Ovary (tissue), 7 donors: ENCODE measurements at regions not wholly inside any gene's neighbourhood (a gene's known extent, or its start where the extent isn't known, plus 50 kb on each side); places are given as distances from the start of the nearest gene placed in this dataset.

ENCODE experiments used
- DNase-seq, 5 donors: peaks; one replicate each; pipeline ENCODE4 v3.0.0-alpha.2; 2019 to 2020
- H3K27ac ChIP-seq, 2 donors: fragments of 200-600 bp; one replicate each; pipeline versions ENCODE4 v1.5.1 to v1.8.0; 2019 to 2022
- H3K27me3 ChIP-seq: fragments of 200-600 bp; one replicate; pipeline ENCODE4 v1.8.0; 2022
- H3K36me3 ChIP-seq: fragments of 200-600 bp; sonication (generic); one replicate; pipeline ENCODE4 v1.5.1; 2019
- H3K4me1 ChIP-seq: one replicate; pipeline ENCODE4 v1.8.1; 2013; ENCODE audit warnings: mild to moderate bottlenecking, moderate library complexity; ENCODE audit not compliant: insufficient read depth
- H3K4me3 ChIP-seq: fragments of 200-600 bp; sonication (generic); one replicate; pipeline ENCODE4 v1.5.1; 2017
- H3K9me3 ChIP-seq, 2 donors: fragments of 200-600 bp in 1 of 2; sonication (generic) in 1 of 2; one replicate each; pipeline versions ENCODE4 v1.5.1 to v1.8.1; 2013 to 2019; ENCODE audit warnings: mild to moderate bottlenecking in 1 of 2, moderate library complexity in 1 of 2
- EP300 ChIP-seq: sonication (generic); formaldehyde crosslinking; IDR thresholded peaks from one replicate; pipeline ENCODE4 v1.6.1; 2017; ENCODE audit warnings: antibody characterized with exemption
- POLR2A ChIP-seq: fragments of 450-650 bp; IDR thresholded peaks from one replicate; pipeline ENCODE4 v1.6.1; 2017; ENCODE audit warnings: antibody characterized with exemption, mild to moderate bottlenecking, moderate library complexity
- WGBS, 3 donors: extraction: QIAGEN DNeasy Blood & Tissue Kit in 1 of 3; methylation state at CpG; one replicate each; pipeline versions ENCODE4 v1.1.5 to v1.1.7; 2013 to 2017; 5-methylcytosine and 5-hydroxymethylcytosine counted together
- intact Hi-C, 4 donors: fragments of 100-400 bp; cut with DNase I; formaldehyde crosslinking; loops; one replicate each; pipeline versions ENCODE4 v1.11.0 to v1.15.1; 2022 to 2023
- TF ChIP-seq, protein P1 (sequence below), 3 donors: fragments of 450-650 bp in 2 of 3; fragments of 200-600 bp in 1 of 3; IDR thresholded peaks; one replicate each; pipeline versions ENCODE4 v1.5.1 to v1.8.0; 2016 to 2022; ENCODE audit warnings: antibody characterized with exemption in 3 of 3, mild to moderate bottlenecking in 1 of 3
- donor health status: DM: no; HTN: no; CAD: no; lungs with moderate emphysema.
- donor health status: DM: no; HTN: no; CAD: no.
- donor health status: Bipolar disorder and iron deficiency.
- donor health status: DM: no; HTN: no; CAD: no.
- donor health status: DM: yes; HTN: yes; CAD: no.

DNA sequence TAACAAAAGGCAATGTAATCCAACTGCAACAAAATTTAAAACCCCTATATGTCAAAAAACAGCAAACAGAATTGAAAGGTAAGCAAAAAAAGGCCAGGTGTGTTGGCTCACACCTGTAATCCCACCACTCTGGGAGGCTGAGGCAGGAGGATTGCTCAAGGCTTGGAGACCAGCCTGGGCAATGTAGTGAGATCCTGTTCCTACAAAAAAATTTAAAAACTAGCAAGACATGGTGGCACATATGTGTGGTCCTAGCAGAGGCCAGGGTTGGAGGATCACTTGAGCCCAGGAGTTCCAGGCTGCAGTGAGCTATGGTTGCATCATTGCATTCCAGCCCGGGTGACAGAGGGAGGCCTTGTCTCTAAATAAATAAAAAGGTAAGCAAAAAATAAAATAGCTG is 212.1 kb upstream of the KLF14 start:
- no peaks in the 10 kb centered on the region for H3K9me3 ChIP-seq
- WGBS, 3 donors: 65 to 84% (median 76%) methylated on average over 1 of the region's 1 CpG
- no peak overlapping the region for H3K4me3 ChIP-seq
- no peaks in the 10 kb centered on the region for H3K27me3 ChIP-seq
- no peak overlapping the region for H3K27ac ChIP-seq
- peaks cover 10% of the 10 kb centered on the region for H3K4me1 ChIP-seq
- no peaks in the 10 kb centered on the region for H3K36me3 ChIP-seq
- DNase-seq: no peak
- TF ChIP-seq, protein P1, sequence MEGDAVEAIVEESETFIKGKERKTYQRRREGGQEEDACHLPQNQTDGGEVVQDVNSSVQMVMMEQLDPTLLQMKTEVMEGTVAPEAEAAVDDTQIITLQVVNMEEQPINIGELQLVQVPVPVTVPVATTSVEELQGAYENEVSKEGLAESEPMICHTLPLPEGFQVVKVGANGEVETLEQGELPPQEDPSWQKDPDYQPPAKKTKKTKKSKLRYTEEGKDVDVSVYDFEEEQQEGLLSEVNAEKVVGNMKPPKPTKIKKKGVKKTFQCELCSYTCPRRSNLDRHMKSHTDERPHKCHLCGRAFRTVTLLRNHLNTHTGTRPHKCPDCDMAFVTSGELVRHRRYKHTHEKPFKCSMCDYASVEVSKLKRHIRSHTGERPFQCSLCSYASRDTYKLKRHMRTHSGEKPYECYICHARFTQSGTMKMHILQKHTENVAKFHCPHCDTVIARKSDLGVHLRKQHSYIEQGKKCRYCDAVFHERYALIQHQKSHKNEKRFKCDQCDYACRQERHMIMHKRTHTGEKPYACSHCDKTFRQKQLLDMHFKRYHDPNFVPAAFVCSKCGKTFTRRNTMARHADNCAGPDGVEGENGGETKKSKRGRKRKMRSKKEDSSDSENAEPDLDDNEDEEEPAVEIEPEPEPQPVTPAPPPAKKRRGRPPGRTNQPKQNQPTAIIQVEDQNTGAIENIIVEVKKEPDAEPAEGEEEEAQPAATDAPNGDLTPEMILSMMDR (IDR thresholded peaks at IDR 0.05): no peak
- TF ChIP-seq POLR2A (no peak), EP300 (no peak)
- intact Hi-C loops: no loop called here

DNA sequence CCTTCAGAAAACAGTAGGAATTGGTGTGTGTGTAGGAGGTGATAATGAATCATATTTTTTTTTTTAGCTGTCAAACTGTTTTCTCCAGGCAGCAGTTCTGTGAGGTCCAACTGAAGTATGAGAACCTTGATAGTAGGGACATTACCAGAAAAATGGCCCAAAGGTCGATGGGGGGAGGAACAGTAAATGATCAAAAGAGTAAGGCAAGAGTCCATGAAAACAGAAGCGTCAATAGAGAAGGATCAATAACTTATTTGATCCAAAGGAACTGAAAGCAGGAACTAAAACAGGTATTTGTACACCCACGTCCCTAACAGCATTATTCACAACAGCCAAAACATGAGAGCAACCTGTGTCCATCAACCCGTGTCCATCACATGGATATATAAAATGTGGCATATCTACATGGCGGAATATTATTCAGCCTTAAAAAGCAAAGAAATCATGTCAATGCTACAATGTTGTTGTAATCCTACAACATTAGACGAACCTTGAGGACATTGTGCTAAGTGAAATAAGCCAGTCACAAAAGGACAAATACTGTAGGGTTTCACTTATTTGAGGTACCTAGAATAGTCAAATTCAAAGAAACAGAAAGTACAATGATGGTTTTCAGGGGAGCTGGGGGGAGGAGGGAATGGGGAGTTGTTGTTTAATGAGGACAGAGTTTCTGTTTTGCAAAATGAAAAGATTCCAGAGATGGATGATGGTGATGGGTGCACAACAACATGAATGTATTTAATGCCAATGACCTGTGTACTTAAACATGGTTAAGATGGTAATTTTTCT is 214.0 kb upstream of the KLF14 start:
- H3K27ac ChIP-seq: no peak overlapping the region
- H3K4me1 ChIP-seq: peaks cover 11% of the 10 kb centered on the region
- 94 to 97% (median 96%) methylated on average over 6 of the region's 6 CpGs for whole genome bisulfite sequencing, 3 donors
- H3K36me3 ChIP-seq: no peaks in the 10 kb centered on the region
- TF ChIP-seq, protein P1 (IDR thresholded peaks at IDR 0.05): no peak
- no peak for TF ChIP-seq EP300
- no peak for TF ChIP-seq POLR2A
- no peak overlapping the region for H3K4me3 ChIP-seq
- intact Hi-C loops: no loop called here
- DNase-seq: no peak
- no peaks in the 10 kb centered on the region for H3K9me3 ChIP-seq
- no peaks in the 10 kb centered on the region for H3K27me3 ChIP-seq

DNA sequence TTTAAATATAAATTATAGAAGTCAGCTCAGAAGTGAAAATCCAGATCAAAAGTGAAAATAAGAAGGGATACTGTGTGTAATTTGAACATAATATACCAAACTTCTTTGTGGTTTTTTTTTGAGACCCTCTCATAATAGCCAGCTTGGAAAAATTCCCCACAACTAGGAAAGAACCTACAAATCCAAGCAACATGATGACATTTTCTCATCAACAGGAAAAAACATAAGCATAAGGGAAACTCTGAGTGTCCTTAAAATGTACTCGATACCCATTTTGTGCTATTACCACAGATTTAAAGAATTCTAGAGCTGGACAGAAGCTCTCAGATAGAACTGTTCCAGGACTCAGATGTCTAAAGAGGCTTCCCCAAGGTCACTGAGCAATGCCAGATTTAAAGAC is 214.8 kb upstream of the KLF14 start:
- no peaks in the 10 kb centered on the region for H3K36me3 ChIP-seq
- intact Hi-C loops: no loop called here
- H3K9me3 ChIP-seq: no peaks in the 10 kb centered on the region
- no peak overlapping the region for H3K27ac ChIP-seq
- TF ChIP-seq, protein P1 (IDR thresholded peaks at IDR 0.05): no peak
- no peak for TF ChIP-seq EP300
- TF ChIP-seq POLR2A: no peak
- peaks cover 11% of the 10 kb centered on the region for H3K4me1 ChIP-seq
- no peaks in the 10 kb centered on the region for H3K27me3 ChIP-seq
- no peak for DNase-seq
- 78 to 88% (median 85%) methylated on average over 1 of the region's 1 CpG for WGBS, 3 donors
- H3K4me3 ChIP-seq: no peak overlapping the region

DNA sequence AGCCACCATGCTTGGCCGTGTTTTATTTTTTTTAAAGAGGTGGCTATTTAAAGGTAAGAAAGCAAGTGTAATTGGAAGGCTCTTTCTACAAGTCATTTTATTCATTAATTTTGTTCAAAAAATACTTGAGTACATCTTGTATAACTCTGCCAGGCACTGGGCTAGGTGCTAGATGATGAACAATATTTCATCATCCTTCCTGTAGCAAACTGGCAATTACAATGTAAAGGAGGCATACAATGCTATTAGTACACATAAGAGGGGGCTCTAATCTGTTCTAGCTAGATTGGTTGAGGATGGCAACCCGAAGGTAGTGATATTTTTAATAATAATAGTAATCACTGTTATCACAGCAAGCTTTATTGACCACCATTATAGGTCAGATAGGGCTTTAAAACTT is 215.5 kb upstream of the KLF14 start:
- WGBS, 3 donors: 87 to 94% (median 92%) methylated on average over 2 of the region's 2 CpGs
- intact Hi-C loops: no loop called here
- TF ChIP-seq, protein P1 (IDR thresholded peaks at IDR 0.05): no peak
- no peak for TF ChIP-seq POLR2A
- no peak for TF ChIP-seq EP300
- Histone ChIP-seq H3K9me3 (no peaks in the 10 kb centered on the region), H3K4me3 (no peak overlapping the region), H3K4me1 (peaks cover 11% of the 10 kb centered on the region), H3K36me3 (no peaks in the 10 kb centered on the region), H3K27me3 (no peaks in the 10 kb centered on the region), H3K27ac (no peak overlapping the region)
- DNase-seq: no peak
